SK-N-MC (cell line): ENCODE measurements at regions not wholly inside any gene's neighbourhood (a gene's known extent, or its start where the extent isn't known, plus 50 kb on each side); places are given as distances from the start of the nearest gene placed in this dataset.
"Not testable (repeated sequence)": the region's sequence is repeated elsewhere in the genome, so short reads cannot be mapped to it uniquely, and the experiment has no call there.

Experiments
- DNase-seq: peaks from one replicate; pipeline ENCODE4 v3.0.0-alpha.2; 2011; ENCODE audit warnings: low read depth, low spot score
- H3K27ac ChIP-seq: fragments of 200-600 bp; sonication (generic); 2 replicates; pipeline ENCODE4 v1.5.1; 2016; ENCODE audit warnings: mixed run types
- H3K36me3 ChIP-seq: fragments of 200-600 bp; sonication (generic); 2 replicates; pipeline ENCODE4 v1.6.1; 2017; ENCODE audit warnings: antibody characterized with exemption, low read length, mixed read lengths; ENCODE audit not compliant: insufficient read depth
- H3K4me3 ChIP-seq: fragments of 200-600 bp; sonication (generic); 2 replicates; pipeline ENCODE4 v1.5.1; 2016
- H3K9ac ChIP-seq: fragments of 200-600 bp; sonication (generic); 2 replicates; pipeline ENCODE4 v1.8.0; 2017; ENCODE audit warnings: mixed run types, mixed read lengths; ENCODE audit not compliant: insufficient read length
- H3K9me3 ChIP-seq: fragments of 200-600 bp; sonication (generic); 2 replicates; pipeline ENCODE4 v1.6.1; 2017; ENCODE audit warnings: low read depth, mild to moderate bottlenecking, antibody characterized with exemption, low read length, moderate library complexity, mixed read lengths
- EZH2 ChIP-seq: fragments of 200-600 bp; sonication (generic); IDR thresholded peaks from one replicate; pipeline ENCODE4 v1.6.1; 2017; ENCODE audit warnings: antibody characterized with exemption
- FOXP2 ChIP-seq: optimal IDR thresholded peaks from 2 replicates; pipeline ENCODE3; 2011; ENCODE audit warnings: mild to moderate bottlenecking, moderate library complexity; ENCODE audit not compliant: insufficient read depth; ENCODE audit errors: extremely low read length, control extremely low read depth
- POLR2AphosphoS5 ChIP-seq: IDR thresholded peaks from 2 replicates; pipeline ENCODE4 v1.6.1; 2012; ENCODE audit warnings: mild to moderate bottlenecking, low read depth, low read length, borderline replicate concordance

GRCh38 chr2:41314511-41315070 lies 733.2 kb upstream of the PKDCC start:
- DNase-seq = no peak
- no peaks in the 10 kb centered on the region for H3K36me3 ChIP-seq
- no peak overlapping the region for H3K4me3 ChIP-seq
- no peaks in the 10 kb centered on the region for H3K9me3 ChIP-seq
- H3K27ac ChIP-seq = no peak overlapping the region
- no peak overlapping the region for H3K9ac ChIP-seq
- TF ChIP-seq EZH2 = no peak
- no peak for TF ChIP-seq FOXP2
- no peak for TF ChIP-seq POLR2AphosphoS5

DNA sequence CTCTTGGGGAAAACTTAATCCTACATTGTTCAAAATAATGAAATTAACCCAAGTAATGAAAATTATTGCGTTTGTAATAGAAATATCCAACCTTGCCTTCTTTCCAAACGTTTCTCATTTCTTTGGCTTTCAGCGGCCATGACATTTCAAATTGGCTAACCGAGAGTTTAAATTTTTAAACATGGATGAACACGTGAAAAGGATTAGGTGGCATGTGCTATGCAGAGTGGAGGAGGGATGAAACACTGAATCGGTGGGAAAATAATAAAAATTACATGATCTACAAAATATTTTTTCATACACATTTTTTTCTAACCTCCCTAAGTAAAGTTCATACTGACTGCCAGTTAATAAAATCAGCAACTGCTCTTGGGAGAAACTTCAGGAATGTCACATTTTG lies 728.4 kb upstream of the PKDCC start:
- no peak overlapping the region for H3K4me3 ChIP-seq
- no peak overlapping the region for H3K27ac ChIP-seq
- no peak for TF ChIP-seq FOXP2
- TF ChIP-seq POLR2AphosphoS5 = no peak
- no peak for TF ChIP-seq EZH2
- H3K9me3 ChIP-seq = no peaks in the 10 kb centered on the region
- DNase-seq = no peak
- H3K9ac ChIP-seq = no peak overlapping the region
- no peaks in the 10 kb centered on the region for H3K36me3 ChIP-seq

- no peaks in the 10 kb centered on the region for H3K36me3 ChIP-seq
- H3K9ac ChIP-seq = no peak overlapping the region
- TF ChIP-seq POLR2AphosphoS5 (no peak), EZH2 (no peak), FOXP2 (no peak)
- H3K9me3 ChIP-seq = no peaks in the 10 kb centered on the region
- H3K27ac ChIP-seq = no peak overlapping the region
- H3K4me3 ChIP-seq = no peak overlapping the region
- no peak for DNase-seq
Observed at GRCh38 chr2:41320491-41320890, 727.3 kb upstream of the PKDCC start.

DNA sequence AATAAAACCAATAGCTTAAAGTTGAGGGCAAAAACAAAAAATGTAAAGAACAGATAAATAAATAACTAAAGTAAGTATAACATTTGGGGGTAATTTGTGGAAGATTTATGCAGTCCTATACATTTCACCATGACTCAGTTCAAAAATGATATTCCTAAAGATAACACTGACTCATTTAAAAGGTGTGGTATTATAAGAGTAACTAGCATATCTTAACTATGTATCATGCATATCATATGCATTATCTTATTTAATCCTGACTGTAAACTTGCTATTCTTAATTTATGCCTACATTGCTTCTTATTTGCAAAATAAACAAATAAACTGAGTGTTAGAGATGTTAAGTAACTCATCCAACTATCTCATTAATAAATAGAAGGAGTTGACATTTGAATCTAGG lies 726.5 kb upstream of the PKDCC start:
- no peak for DNase-seq
- no peak overlapping the region for H3K4me3 ChIP-seq
- H3K9me3 ChIP-seq = no peaks in the 10 kb centered on the region
- no peaks in the 10 kb centered on the region for H3K36me3 ChIP-seq
- TF ChIP-seq POLR2AphosphoS5 (no peak), EZH2 (no peak), FOXP2 (no peak)
- H3K27ac ChIP-seq = no peak overlapping the region
- H3K9ac ChIP-seq = no peak overlapping the region

DNA sequence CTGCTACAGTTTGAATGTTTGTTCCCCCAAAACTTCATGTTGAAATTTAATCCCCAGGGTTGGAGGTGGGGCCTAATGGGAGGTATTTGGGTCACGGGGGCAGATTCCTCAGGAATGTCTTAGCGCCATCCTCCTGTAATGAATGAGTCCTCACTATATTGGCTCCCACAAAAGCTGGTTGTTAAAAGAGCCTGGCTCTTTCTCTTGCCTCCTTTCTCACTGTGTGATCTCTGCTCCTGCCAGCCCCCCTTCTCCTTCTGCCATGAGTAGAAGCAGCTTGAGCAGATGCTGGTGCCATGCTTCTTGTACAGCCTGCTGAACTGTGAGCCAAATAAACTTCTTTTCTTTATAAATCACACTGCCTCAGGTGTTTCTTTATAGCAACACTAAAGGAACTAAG lies 721.0 kb upstream of the PKDCC start:
- Histone ChIP-seq H3K27ac (no peak overlapping the region), H3K9me3 (no peaks in the 10 kb centered on the region), H3K4me3 (no peak overlapping the region), H3K9ac (no peak overlapping the region), H3K36me3 (no peaks in the 10 kb centered on the region)
- DNase-seq = no peak
- TF ChIP-seq POLR2AphosphoS5 (no peak), EZH2 (no peak), FOXP2 (no peak)

DNA sequence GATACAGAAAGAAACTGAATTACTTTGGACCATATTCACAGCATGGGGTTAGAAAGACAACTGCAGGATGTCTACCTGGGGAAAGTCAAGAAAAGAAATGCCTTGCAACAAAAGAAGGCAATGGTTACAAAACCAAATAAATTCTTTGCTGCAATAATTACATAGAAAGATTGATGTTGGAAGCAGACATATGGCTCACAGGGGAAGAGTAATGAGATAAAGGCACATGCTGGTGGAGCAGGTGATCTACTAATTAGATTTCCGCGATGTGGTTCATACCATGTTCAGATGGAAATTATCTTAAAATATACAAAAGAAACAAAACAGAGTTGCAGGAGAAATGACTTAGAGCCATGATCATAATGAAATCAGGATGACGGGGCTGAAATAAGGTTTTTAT lies 718.8 kb upstream of the PKDCC start:
- Histone ChIP-seq H3K27ac (no peak overlapping the region), H3K9ac (no peak overlapping the region), H3K9me3 (no peaks in the 10 kb centered on the region), H3K4me3 (no peak overlapping the region), H3K36me3 (no peaks in the 10 kb centered on the region)
- DNase-seq = no peak
- TF ChIP-seq EZH2 (no peak), POLR2AphosphoS5 (no peak), FOXP2 (no peak)

GRCh38 chr2:41334159-41334558 lies 713.7 kb upstream of the PKDCC start:
- TF ChIP-seq FOXP2 (no peak), POLR2AphosphoS5 (no peak), EZH2 (no peak)
- Histone ChIP-seq H3K9me3 (no peaks in the 10 kb centered on the region), H3K9ac (no peak overlapping the region), H3K27ac (no peak overlapping the region), H3K36me3 (no peaks in the 10 kb centered on the region), H3K4me3 (no peak overlapping the region)
- no peak for DNase-seq

DNA sequence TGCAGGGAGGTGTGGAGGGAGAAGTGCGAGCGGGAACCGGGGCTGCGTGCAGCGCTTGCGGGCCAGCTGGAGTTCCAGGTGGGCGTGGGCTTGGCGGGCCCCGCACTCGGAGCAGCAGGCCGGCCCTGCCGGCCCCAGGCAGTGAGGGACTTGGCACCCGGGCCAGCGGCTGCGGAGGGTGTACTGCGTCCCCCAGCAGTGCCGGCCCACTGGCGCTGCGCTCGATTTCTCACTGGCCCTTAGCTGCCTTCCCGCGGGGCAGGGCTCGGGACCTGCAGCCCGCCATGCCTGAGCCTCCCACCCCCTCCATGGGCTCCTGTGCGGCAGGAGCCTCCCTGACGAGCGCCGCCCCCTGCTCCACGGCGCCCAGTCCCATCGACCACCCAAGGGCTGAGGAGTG lies 712.2 kb upstream of the PKDCC start:
- DNase-seq, H3K9ac ChIP-seq, H3K4me3 ChIP-seq, H3K36me3 ChIP-seq, H3K9me3 ChIP-seq, H3K27ac ChIP-seq: not testable (repeated sequence)

- DNase-seq = no peak
- TF ChIP-seq POLR2AphosphoS5 (no peak), EZH2 (no peak), FOXP2 (no peak)
- no peak overlapping the region for H3K27ac ChIP-seq
- no peak overlapping the region for H3K4me3 ChIP-seq
- H3K36me3 ChIP-seq = no peaks in the 10 kb centered on the region
- H3K9ac ChIP-seq = no peak overlapping the region
- no peaks in the 10 kb centered on the region for H3K9me3 ChIP-seq
Observed at GRCh38 chr2:41337956-41338355, 709.9 kb upstream of the PKDCC start.
